Fibroblast of lung (primary cell): ENCODE measurements at regions not wholly inside any gene's neighbourhood (a gene's known extent, or its start where the extent isn't known, plus 50 kb on each side); places are given as distances from the start of the nearest gene placed in this dataset.

Experiments
- EZH2 ChIP-seq: IDR thresholded peaks from 2 replicates; pipeline ENCODE4 v1.5.1; 2012; ENCODE audit warnings: low read length, control low read depth, mild to moderate bottlenecking; ENCODE audit errors: missing control alignments
- TF ChIP-seq, protein P1 (sequence below), 2 donors: IDR thresholded peaks in 1 of 2; conservative IDR thresholded peaks in 1 of 2; 1 replicate in 1 of 2; 2 replicates in 1 of 2; pipeline ENCODE4 v1.5.1; 2011 to 2012; ENCODE audit warnings: low read length in 2 of 2, control low read depth in 1 of 2, inconsistent platforms in 1 of 2, low read depth in 1 of 2, mild to moderate bottlenecking in 1 of 2

DNA sequence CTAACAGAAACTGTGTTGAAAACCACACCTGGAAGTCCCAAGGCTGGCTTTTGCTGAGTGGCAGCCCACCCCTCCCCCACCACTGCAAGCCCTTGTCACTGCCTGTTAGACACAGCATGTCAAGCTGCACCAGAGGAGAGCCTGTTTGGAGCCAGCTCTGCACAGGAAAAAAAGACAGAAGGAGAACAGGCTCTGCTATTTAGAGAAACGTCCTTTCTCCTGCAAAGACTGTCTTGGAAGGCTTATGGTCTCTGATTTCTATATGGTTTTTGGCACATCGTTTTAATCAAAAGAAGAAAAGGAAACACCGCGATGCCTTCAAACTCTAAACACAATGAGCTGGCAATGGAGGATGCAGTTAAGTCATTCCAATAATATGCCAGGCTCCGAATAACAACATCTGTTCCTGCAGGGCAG, 275.5 kb downstream of the MAP2K4 start:
- no peak for TF ChIP-seq EZH2
- TF ChIP-seq, protein P1, sequence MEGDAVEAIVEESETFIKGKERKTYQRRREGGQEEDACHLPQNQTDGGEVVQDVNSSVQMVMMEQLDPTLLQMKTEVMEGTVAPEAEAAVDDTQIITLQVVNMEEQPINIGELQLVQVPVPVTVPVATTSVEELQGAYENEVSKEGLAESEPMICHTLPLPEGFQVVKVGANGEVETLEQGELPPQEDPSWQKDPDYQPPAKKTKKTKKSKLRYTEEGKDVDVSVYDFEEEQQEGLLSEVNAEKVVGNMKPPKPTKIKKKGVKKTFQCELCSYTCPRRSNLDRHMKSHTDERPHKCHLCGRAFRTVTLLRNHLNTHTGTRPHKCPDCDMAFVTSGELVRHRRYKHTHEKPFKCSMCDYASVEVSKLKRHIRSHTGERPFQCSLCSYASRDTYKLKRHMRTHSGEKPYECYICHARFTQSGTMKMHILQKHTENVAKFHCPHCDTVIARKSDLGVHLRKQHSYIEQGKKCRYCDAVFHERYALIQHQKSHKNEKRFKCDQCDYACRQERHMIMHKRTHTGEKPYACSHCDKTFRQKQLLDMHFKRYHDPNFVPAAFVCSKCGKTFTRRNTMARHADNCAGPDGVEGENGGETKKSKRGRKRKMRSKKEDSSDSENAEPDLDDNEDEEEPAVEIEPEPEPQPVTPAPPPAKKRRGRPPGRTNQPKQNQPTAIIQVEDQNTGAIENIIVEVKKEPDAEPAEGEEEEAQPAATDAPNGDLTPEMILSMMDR (conservative IDR thresholded peaks at IDR 0.05 in 1 of 2, IDR thresholded peaks at IDR 0.05 in 1 of 2; ENCODE audit: low read depth in 1 of 2, low read length in 2 of 2), result no peak
